ENCODE measurements at regions not wholly inside any gene's neighbourhood (a gene's known extent, or its start where the extent isn't known, plus 50 kb on each side); places are given as distances from the start of the nearest gene placed in this dataset.

GRCh38 chr18:34354351-34354750, 129.6 kb upstream of the NOL4 start:
- TF ChIP-seq YY1 (IDR thresholded peaks at IDR 0.05; ENCODE audit: insufficient read depth, insufficient read length) (no peak), ZNF274 (IDR thresholded peaks at IDR 0.05; ENCODE audit: low read depth, low read length) (no peak)
